HG02973 (cell line): ENCODE measurements at regions not wholly inside any gene's neighbourhood (a gene's known extent, or its start where the extent isn't known, plus 50 kb on each side); places are given as distances from the start of the nearest gene placed in this dataset.
A peak's percentile ranks its signal among the peaks of the same experiment; 100 is the strongest.

ENCODE experiments used
- ATAC-seq: cut with Tn5 transposase; IDR thresholded peaks from one replicate; pipeline ENCODE4 v1.9.1; 2021; ENCODE audit warnings: moderate library complexity; ENCODE audit not compliant: unreplicated experiment

GRCh38 chr12:67453191-67453590, 184.0 kb downstream of the CAND1 start:
- no peak for ATAC-seq

GRCh38 chr12:67455236-67455635, 186.1 kb downstream of the CAND1 start:
- no peak for ATAC-seq

- no peak for ATAC-seq
Observed at GRCh38 chr12:67456431-67456901, 187.3 kb downstream of the CAND1 start.

- ATAC-seq, result no peak
Observed at GRCh38 chr12:67457136-67457535, 188.0 kb downstream of the CAND1 start.

- peak; percentile 64 for ATAC-seq
Observed at GRCh38 chr12:67457778-67458665, 188.9 kb downstream of the CAND1 start.

- ATAC-seq, result no peak
Observed at GRCh38 chr12:67459173-67459572, 189.4 kb upstream of the DYRK2 start.

GRCh38 chr12:67459578-67459977, 189.0 kb upstream of the DYRK2 start:
- no peak for ATAC-seq

- no peak for ATAC-seq
Observed at GRCh38 chr12:67460388-67460787, 188.2 kb upstream of the DYRK2 start.

GRCh38 chr12:67468549-67469245, 179.8 kb upstream of the DYRK2 start:
- no peak for ATAC-seq

GRCh38 chr12:67469666-67470065, 178.9 kb upstream of the DYRK2 start:
- ATAC-seq, result no peak

- no peak for ATAC-seq
Observed at GRCh38 chr12:67471810-67472209, 176.7 kb upstream of the DYRK2 start.

GRCh38 chr12:67472539-67472938, 176.0 kb upstream of the DYRK2 start:
- ATAC-seq, result no peak

GRCh38 chr12:67474934-67475620, 173.5 kb upstream of the DYRK2 start:
- ATAC-seq, result no peak

- ATAC-seq, result no peak
Observed at GRCh38 chr12:67475725-67476124, 172.8 kb upstream of the DYRK2 start.

- no peak for ATAC-seq
Observed at GRCh38 chr12:67477681-67478265, 170.8 kb upstream of the DYRK2 start.

- ATAC-seq, result peak; percentile 42
Observed at GRCh38 chr12:67482751-67483661, 165.5 kb upstream of the DYRK2 start.

GRCh38 chr12:67483871-67484554, 164.5 kb upstream of the DYRK2 start:
- ATAC-seq, result peak; percentile 51

GRCh38 chr12:67484791-67485480, 163.6 kb upstream of the DYRK2 start:
- no peak for ATAC-seq

GRCh38 chr12:67486671-67487070, 161.9 kb upstream of the DYRK2 start:
- ATAC-seq, result no peak
